ENCODE measurements at regions not wholly inside any gene's neighbourhood (a gene's known extent, or its start where the extent isn't known, plus 50 kb on each side); places are given as distances from the start of the nearest gene placed in this dataset.

DNA sequence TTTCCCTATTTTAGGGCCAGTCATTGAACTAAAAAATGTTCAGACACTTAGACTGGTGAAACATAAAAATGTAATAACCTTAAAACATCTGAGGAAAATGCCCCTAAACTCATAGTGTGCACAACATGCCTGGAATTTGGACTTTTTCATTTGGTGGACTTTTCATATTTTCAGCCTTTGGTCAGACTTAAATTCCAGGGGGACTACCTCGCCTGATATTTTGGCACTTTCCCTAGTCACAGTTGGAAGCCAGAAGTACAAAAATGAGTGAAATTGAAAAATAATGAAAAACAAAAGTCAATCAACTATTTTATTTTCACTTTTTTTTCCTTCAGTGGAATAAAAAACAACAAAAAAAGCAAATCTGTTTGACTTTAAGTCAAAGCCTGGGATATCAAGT, 256.2 kb downstream of the ACTL7B start:
- no peak for DNase-seq
- Mint-ChIP-seq H3K36me3 (ENCODE audit: low read depth) (no peaks in the 10 kb centered on the region), H3K9me3 (no peaks in the 10 kb centered on the region), H3K27ac (no peak overlapping the region), H3K27me3 (no peaks in the 10 kb centered on the region), H3K4me1 (no peaks in the 10 kb centered on the region), H3K4me3 (no peak overlapping the region)
- intact Hi-C loops (cut with micrococcal nuclease) = no loop called here

DNA sequence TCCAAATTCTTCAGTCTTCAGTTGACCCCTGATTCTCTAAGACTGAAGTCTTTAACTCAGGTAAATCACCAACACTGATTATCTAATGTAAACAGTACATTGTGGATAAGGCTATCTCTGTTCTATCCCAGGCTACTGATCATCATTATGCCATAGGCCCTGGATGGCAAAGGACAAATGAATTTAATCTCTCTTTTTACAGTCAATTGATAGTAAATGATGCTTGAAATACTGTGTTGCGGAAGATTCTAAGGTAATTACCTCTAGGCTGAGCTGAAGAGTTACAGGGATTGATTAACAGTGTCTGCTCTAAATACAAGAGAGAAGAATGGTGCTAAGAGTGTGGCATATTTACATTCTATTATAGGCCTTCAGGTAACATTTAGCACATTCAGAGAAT, 264.7 kb downstream of the ACTL7B start:
- Mint-ChIP-seq H3K4me3 (no peak overlapping the region), H3K9me3 (no peaks in the 10 kb centered on the region), H3K27ac (no peak overlapping the region), H3K36me3 (ENCODE audit: low read depth) (no peaks in the 10 kb centered on the region), H3K4me1 (no peaks in the 10 kb centered on the region), H3K27me3 (no peaks in the 10 kb centered on the region)
- no peak for DNase-seq
- intact Hi-C loops (cut with micrococcal nuclease) = no loop called here

DNA sequence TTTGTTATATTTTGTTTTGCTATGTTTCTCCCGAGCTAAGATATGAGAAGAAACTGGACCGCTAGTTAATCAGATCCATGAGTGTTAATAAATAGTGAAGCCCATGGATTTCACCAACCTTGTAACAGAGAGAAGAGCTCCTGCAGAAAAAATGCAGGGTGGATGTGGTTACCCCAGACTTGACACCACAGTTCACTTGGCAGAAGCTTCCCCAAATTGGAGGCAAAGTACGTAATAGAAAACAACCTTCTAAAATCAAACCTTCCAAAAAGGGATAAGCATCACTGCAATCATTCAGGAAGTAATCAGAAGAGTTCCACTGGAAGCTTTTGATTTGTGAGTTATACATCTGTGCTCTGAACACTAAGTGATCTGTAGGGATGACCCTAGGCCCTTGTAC, 267.5 kb downstream of the ACTL7B start:
- DNase-seq = no peak
- Mint-ChIP-seq H3K4me1 (no peaks in the 10 kb centered on the region), H3K9me3 (no peaks in the 10 kb centered on the region), H3K4me3 (no peak overlapping the region), H3K36me3 (ENCODE audit: low read depth) (no peaks in the 10 kb centered on the region), H3K27me3 (no peaks in the 10 kb centered on the region), H3K27ac (no peak overlapping the region)
- intact Hi-C loops (cut with micrococcal nuclease) = no loop called here

DNA sequence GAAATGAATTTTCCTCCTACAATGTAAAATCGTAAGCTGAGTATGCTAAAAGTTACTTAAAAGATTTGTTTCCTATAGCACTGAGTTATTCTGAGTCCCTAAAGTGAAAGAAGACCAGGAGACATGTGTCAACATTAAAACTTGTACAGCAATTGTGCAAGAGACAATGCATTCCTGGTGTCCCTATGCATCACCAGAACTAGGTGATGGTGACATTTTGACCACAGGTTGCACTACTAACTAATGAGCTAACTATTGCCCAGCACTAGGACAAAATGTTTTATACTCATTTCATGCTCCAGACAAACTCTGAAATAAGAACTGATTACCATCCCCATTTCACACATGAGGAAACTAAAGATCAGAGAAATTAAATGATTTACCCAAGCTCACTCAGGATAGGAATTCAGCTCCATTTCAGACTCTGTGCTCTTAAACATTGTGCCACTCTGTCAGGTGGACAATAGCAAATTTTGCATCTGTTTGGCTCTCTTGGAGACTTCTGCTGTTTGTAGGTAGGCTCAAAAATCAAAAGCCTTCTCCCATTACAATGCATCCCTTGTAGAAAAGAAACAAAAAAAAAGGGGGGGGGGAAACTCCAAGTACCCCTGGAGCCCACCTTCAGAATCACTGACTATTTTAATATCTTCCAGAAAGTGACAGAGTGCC, 269.2 kb downstream of the ACTL7B start:
- intact Hi-C loops (cut with micrococcal nuclease) = no loop called here
- Mint-ChIP-seq H3K27ac (no peak overlapping the region), H3K4me3 (no peak overlapping the region), H3K36me3 (ENCODE audit: low read depth) (no peaks in the 10 kb centered on the region), H3K27me3 (no peaks in the 10 kb centered on the region), H3K9me3 (no peaks in the 10 kb centered on the region), H3K4me1 (no peaks in the 10 kb centered on the region)
- no peak for DNase-seq

DNA sequence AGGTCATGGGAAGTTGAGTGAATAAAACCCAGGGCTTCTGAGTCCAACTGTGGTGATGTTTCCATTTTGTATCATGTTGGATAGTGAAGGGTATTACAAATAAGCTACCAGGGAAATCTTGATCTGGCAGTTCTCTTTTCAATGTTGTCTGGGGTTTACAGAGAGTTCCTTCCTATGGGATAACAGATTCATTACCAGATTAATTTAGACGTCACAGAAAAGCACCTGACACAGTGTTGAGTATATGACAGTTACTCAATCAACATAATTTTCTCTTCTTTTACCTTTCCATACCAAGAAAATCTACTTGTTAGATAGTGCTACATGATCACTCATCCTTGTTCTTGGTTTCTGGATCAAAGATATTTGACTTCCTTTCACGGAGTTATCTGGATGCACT, 270.9 kb downstream of the ACTL7B start:
- Mint-ChIP-seq H3K27me3 (no peaks in the 10 kb centered on the region), H3K27ac (no peak overlapping the region), H3K4me3 (no peak overlapping the region), H3K36me3 (ENCODE audit: low read depth) (no peaks in the 10 kb centered on the region), H3K4me1 (no peaks in the 10 kb centered on the region), H3K9me3 (no peaks in the 10 kb centered on the region)
- no peak for DNase-seq
- intact Hi-C loops (cut with micrococcal nuclease) = no loop called here

DNA sequence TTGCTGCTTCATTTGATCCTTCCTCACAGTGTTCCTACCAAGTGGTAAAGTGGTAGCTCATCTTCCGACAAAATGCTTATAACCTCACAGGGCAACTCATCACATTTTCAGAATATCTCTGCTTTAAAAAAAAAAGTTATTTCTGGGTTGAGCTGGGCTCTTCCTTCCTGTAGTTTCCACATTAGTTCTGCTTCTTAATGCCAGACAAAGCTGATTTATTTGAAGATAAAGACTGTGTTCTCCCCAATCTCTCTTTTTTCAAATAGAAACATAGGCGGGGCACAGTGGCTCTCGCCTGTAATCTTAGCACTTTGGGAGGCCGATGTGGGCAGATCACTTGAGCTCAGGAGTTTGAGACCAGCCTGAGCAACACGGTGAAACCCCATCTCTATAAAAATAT, 273.1 kb downstream of the ACTL7B start:
- Mint-ChIP-seq H3K27me3 (no peaks in the 10 kb centered on the region), H3K9me3 (no peaks in the 10 kb centered on the region), H3K36me3 (ENCODE audit: low read depth) (no peaks in the 10 kb centered on the region), H3K4me1 (no peaks in the 10 kb centered on the region), H3K4me3 (no peak overlapping the region), H3K27ac (no peak overlapping the region)
- intact Hi-C loops (cut with micrococcal nuclease) = no loop called here
- no peak for DNase-seq

DNA sequence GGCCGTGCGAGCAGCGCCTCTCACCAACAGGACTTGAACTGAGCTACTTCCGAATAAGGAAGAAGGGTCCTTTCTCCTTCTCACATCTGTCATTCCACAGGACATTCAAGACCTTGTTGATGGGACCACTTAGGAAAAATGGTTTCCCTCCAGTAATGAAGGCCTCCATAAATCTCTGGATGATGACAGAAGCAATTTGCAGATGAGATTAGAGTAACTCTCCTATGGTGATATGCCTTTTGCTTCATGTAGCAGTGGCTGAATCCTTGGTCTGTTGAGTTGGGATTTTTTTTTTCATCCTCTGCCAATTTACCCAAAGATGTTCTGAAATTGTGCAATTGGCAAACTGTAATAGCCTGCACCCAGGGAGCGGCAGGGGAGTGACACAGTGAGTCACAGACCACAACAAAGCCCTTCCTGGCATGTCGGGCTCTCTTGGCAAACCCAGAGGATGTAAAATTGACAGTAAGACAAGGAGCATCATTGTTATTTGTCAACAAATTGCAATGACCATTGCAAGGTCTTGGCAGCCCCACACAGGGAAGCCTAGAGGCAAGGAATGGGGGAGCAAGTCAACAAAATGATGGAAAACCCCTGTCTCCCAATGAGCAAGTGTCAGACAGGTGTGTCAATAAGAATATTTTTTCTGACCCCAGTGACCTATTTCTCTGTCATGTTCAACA, 275.9 kb downstream of the ACTL7B start:
- Mint-ChIP-seq H3K9me3 (no peaks in the 10 kb centered on the region), H3K27me3 (no peaks in the 10 kb centered on the region), H3K27ac (no peak overlapping the region), H3K36me3 (ENCODE audit: low read depth) (no peaks in the 10 kb centered on the region), H3K4me1 (no peaks in the 10 kb centered on the region), H3K4me3 (no peak overlapping the region)
- no peak for DNase-seq
- intact Hi-C loops (cut with micrococcal nuclease) = no loop called here

DNA sequence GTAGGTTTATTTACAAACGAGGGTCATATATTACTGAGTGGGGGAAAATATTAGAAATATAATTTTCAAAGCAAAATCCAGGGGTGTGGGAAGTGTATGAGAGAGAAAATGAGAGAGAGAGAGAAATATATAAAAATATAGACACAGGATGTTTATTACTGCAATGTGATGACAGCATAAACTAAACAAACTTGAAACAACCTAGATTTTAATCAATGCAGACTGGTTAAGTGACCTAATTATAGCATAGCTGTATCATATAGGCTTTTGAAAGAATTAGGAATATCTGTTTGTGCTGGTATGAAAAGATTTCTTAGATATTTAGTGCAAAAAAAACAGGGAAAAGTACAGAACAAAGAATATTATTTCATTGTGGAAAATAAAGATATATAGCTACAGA, 280.5 kb downstream of the ACTL7B start:
- no peak overlapping the region for H3K27ac Mint-ChIP-seq
- H3K36me3 Mint-ChIP-seq (ENCODE audit: low read depth) = no peaks in the 10 kb centered on the region
- H3K4me1 Mint-ChIP-seq = no peaks in the 10 kb centered on the region
- no peak overlapping the region for H3K4me3 Mint-ChIP-seq
- no peak for DNase-seq
- H3K9me3 Mint-ChIP-seq = no peaks in the 10 kb centered on the region
- peaks cover 2% of the 10 kb centered on the region for H3K27me3 Mint-ChIP-seq
- intact Hi-C loops (cut with micrococcal nuclease) = no loop called here

DNA sequence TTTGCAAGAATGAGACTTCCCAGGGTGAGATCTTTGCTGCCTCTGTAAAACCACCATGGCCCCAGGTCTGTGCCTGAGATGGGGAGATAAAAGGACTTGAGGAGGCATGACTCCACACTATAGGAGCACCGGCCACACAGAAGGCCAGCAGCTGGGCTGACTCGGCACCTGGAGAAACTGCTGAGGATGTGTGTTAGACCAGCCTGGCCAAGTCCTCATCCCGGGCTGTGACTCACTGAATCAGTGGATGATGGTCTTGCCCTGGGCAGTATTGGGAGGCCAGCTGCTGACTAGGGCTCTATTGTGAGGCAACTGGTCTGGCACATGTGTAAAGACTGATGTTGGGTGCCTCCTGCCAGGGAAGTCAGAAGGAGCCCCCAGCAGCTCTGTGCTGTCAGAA, 286.2 kb downstream of the ACTL7B start:
- peaks cover 2% of the 10 kb centered on the region for H3K27me3 Mint-ChIP-seq
- DNase-seq = no peak
- H3K36me3 Mint-ChIP-seq (ENCODE audit: low read depth) = no peaks in the 10 kb centered on the region
- no peaks in the 10 kb centered on the region for H3K4me1 Mint-ChIP-seq
- no peak overlapping the region for H3K4me3 Mint-ChIP-seq
- H3K9me3 Mint-ChIP-seq = no peaks in the 10 kb centered on the region
- intact Hi-C loops (cut with micrococcal nuclease) = loop anchor here (5.0 kb wide), 1 partner anchor 1102 kb away; no protein-coding TSS in a partner anchor
- no peak overlapping the region for H3K27ac Mint-ChIP-seq

DNA sequence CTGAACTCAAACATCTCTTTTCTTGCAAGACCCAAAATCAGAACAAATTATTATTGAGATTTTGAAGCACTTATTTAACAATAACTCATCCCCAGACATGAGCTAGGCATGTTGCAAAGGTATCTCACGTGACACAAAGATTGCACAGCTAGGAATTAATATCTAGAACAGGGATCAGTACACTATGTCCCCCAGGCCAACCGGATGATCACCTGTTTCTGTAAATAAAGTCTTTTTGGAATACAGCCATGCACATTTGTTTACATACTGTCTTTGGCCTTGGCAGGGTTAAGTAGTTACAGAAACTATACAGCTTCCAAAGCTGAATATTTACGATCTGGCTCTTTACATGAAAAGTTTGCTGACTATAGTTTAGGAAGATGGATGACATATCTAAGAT, 287.7 kb downstream of the ACTL7B start:
- intact Hi-C loops (cut with micrococcal nuclease) = loop anchor here (5.0 kb wide), 1 partner anchor 1101 kb away; no protein-coding TSS in a partner anchor
- no peaks in the 10 kb centered on the region for H3K9me3 Mint-ChIP-seq
- no peak for DNase-seq
- H3K27me3 Mint-ChIP-seq = peaks cover 2% of the 10 kb centered on the region
- H3K36me3 Mint-ChIP-seq (ENCODE audit: low read depth) = no peaks in the 10 kb centered on the region
- H3K4me1 Mint-ChIP-seq = no peaks in the 10 kb centered on the region
- no peak overlapping the region for H3K27ac Mint-ChIP-seq
- H3K4me3 Mint-ChIP-seq = no peak overlapping the region

DNA sequence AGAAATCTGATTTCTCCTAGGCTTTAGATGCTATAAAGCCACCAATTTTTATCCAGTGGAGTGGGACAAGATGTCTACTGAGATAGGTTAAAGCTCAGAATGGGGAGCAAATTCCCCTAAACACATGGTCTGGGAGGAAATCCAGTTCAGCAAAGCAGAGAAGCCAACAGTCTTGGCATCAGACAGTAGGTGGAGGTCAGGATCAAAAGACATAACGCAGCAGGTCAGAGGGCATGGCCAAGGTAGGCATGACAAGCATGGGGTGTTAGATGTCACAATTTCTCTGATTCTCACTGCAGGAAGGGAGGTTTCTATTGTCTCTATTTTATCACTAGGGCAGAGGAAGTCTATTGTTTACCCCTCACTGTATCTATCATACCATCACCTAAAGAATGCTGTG, 288.2 kb downstream of the ACTL7B start:
- DNase-seq = no peak

DNA sequence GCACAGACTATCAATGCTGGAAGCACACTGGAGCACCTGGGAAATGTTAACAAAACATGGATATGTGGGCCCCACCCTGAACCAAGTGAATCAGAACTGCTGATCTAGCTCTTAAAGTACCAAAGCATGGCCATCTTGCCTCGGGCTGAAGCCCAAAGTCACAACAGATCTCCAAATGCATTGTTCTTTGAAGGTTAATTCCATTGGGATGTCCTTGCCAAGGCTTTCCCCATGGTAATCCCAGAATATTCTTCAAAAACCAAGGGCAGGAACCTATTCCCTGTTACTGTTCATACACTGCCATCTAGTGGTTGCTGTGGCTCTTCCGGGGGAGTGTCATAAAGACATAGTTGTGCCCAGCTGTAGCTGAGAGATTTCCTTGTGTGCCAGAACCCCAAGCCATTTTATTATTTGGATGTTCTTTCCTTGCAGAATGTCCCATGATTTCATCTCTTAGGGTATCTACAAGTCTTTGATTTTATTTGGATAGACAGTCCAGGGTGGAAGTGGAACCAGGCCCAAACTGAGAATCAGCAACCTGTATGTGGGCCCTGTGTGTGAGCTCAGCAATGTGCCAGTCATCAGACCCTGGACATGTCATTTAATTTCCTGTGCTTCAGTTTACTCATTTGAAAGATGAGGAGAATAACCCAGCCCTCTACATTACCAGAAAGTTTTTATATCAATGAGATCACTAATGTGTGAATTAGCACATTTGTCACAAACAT, 290.0 kb downstream of the ACTL7B start:
- Mint-ChIP-seq H3K36me3 (ENCODE audit: low read depth) (no peaks in the 10 kb centered on the region), H3K27me3 (no peaks in the 10 kb centered on the region), H3K27ac (no peak overlapping the region), H3K4me1 (no peaks in the 10 kb centered on the region), H3K4me3 (no peak overlapping the region), H3K9me3 (no peaks in the 10 kb centered on the region)
- intact Hi-C loops (cut with micrococcal nuclease) = loop anchor here (5.0 kb wide), 1 partner anchor 1099 kb away; no protein-coding TSS in a partner anchor
- peak; percentile 68 for DNase-seq

More for the DNA sequence above, 288.2 kb downstream of the ACTL7B start:
- Mint-ChIP-seq H3K9me3 (no peaks in the 10 kb centered on the region), H3K36me3 (ENCODE audit: low read depth) (no peaks in the 10 kb centered on the region), H3K27ac (no peak overlapping the region), H3K27me3 (peaks cover 2% of the 10 kb centered on the region), H3K4me1 (no peaks in the 10 kb centered on the region), H3K4me3 (no peak overlapping the region)
- intact Hi-C loops (cut with micrococcal nuclease) = loop anchor here (5.0 kb wide), 1 partner anchor 1100 kb away; no protein-coding TSS in a partner anchor

DNA sequence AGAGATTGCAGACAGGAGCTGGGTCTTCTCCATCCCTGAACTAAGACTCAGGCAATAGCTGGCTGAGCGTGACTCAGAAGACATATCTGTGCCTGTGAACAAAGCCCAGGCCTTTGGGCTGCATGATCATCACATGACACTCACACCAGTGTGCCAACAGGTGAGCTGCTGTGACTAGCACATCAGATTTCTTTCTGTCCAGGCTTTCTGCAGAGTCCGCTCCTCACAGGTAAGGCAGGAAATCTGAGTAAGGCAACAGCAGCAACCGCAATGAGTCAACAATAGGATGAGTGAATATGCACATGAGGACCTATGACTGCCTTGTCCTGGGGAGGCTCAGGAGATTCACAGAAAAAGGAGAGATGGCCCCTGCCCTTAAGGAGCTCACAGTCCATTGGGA, 293.6 kb downstream of the ACTL7B start:
- no peaks in the 10 kb centered on the region for H3K36me3 Mint-ChIP-seq (ENCODE audit: low read depth)
- H3K4me3 Mint-ChIP-seq = no peak overlapping the region
- no peaks in the 10 kb centered on the region for H3K4me1 Mint-ChIP-seq
- no peak for DNase-seq
- intact Hi-C loops (cut with micrococcal nuclease) = no loop called here
- no peak overlapping the region for H3K27ac Mint-ChIP-seq
- H3K9me3 Mint-ChIP-seq = no peaks in the 10 kb centered on the region
- no peaks in the 10 kb centered on the region for H3K27me3 Mint-ChIP-seq

DNA sequence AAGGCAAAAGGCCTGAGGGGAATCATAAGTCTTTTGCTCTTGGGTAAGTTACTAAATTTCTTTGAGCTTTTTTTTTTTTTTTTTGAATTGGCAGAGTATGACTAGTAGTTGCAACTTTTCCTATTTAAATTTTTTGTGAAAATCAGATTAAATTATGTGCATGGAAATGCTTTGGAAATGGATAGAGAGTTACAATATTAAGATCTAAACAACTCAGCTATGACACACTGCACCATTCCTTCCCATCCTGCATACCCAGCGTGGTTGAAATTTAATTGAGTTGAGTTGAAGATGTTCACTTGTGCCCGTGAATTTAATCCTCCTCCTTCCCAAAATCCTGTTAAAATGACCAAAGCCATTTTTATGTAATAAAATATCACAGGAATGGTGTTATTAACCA, 296.4 kb downstream of the ACTL7B start:
- no peaks in the 10 kb centered on the region for H3K27me3 Mint-ChIP-seq
- intact Hi-C loops (cut with micrococcal nuclease) = no loop called here
- H3K36me3 Mint-ChIP-seq (ENCODE audit: low read depth) = no peaks in the 10 kb centered on the region
- no peak for DNase-seq
- H3K4me3 Mint-ChIP-seq = no peak overlapping the region
- no peaks in the 10 kb centered on the region for H3K4me1 Mint-ChIP-seq
- no peak overlapping the region for H3K27ac Mint-ChIP-seq
- no peaks in the 10 kb centered on the region for H3K9me3 Mint-ChIP-seq

Measured in activated CD4-positive, alpha-beta T cell treated with anti-CD3 and anti-CD28 coated beads, Interleukin-2, amount 10 ng/mL, durations not matched to agents 24 days and 14 days (primary cell).